Hepatocyte (in vitro differentiated cells): ENCODE measurements at regions not wholly inside any gene's neighbourhood (a gene's known extent, or its start where the extent isn't known, plus 50 kb on each side); places are given as distances from the start of the nearest gene placed in this dataset.

Experiments
- EZH2 ChIP-seq: fragments of 200-600 bp; sonication (generic); IDR thresholded peaks from 2 replicates; pipeline ENCODE4 v1.6.1; 2016; ENCODE audit warnings: antibody characterized with exemption, mild to moderate bottlenecking, borderline replicate concordance
- EZH2phosphoT487 ChIP-seq: fragments of 200-600 bp; sonication (generic); IDR thresholded peaks from one replicate; pipeline ENCODE4 v1.6.1; 2018; ENCODE audit warnings: antibody characterized with exemption, mild to moderate bottlenecking, low read depth, moderate library complexity; ENCODE audit not compliant: unreplicated experiment, severe bottlenecking
- TF ChIP-seq, protein P1 (sequence below): fragments of 200-600 bp; sonication (generic); IDR thresholded peaks from 2 replicates; pipeline ENCODE4 v1.5.1; 2016; ENCODE audit warnings: antibody characterized with exemption, mild to moderate bottlenecking; ENCODE audit not compliant: poor library complexity

DNA sequence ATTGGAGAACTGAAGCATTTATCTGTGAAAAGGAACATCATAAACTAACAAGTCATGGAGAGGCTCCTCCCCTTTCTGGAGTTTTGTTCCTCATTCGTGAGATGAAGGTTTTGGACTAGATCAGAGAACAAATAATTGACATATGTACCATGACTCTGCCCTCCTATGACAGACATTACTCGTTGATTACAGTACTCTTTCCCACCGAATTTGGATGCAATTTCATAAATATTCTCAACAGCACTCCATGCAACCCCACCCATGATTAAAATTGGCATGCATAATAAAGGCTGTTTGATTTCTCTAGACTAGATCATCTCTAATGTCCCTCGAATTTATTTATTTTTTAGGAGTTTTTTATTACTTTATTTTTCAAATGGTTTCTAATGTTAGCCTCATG lies 258.9 kb upstream of the LDB2 start:
- TF ChIP-seq EZH2 (no peak), EZH2phosphoT487 (no peak)
- TF ChIP-seq, protein P1, sequence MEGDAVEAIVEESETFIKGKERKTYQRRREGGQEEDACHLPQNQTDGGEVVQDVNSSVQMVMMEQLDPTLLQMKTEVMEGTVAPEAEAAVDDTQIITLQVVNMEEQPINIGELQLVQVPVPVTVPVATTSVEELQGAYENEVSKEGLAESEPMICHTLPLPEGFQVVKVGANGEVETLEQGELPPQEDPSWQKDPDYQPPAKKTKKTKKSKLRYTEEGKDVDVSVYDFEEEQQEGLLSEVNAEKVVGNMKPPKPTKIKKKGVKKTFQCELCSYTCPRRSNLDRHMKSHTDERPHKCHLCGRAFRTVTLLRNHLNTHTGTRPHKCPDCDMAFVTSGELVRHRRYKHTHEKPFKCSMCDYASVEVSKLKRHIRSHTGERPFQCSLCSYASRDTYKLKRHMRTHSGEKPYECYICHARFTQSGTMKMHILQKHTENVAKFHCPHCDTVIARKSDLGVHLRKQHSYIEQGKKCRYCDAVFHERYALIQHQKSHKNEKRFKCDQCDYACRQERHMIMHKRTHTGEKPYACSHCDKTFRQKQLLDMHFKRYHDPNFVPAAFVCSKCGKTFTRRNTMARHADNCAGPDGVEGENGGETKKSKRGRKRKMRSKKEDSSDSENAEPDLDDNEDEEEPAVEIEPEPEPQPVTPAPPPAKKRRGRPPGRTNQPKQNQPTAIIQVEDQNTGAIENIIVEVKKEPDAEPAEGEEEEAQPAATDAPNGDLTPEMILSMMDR: no peak
